GM19372 (cell line): ENCODE measurements at regions not wholly inside any gene's neighbourhood (a gene's known extent, or its start where the extent isn't known, plus 50 kb on each side); places are given as distances from the start of the nearest gene placed in this dataset.

ENCODE experiments used
- ATAC-seq: cut with Tn5 transposase; IDR thresholded peaks from one replicate; pipeline ENCODE4 v1.9.1; 2021; ENCODE audit warnings: mild to moderate bottlenecking, low read depth, moderate library complexity; ENCODE audit not compliant: unreplicated experiment

- no peak for ATAC-seq
These were observed 70.0 kb upstream of the KLF4 start for GRCh38 chr9:107559494-107560086.

GRCh38 chr9:107557236-107557990, 67.8 kb upstream of the KLF4 start:
- no peak for ATAC-seq

- no peak for ATAC-seq
These were observed 65.1 kb upstream of the KLF4 start for GRCh38 chr9:107554636-107555035.

- ATAC-seq = no peak
These were observed 59.0 kb upstream of the KLF4 start for GRCh38 chr9:107548298-107549142.

GRCh38 chr9:107547772-107548297, 58.3 kb upstream of the KLF4 start:
- ATAC-seq = no peak

GRCh38 chr9:107547303-107547702, 57.7 kb upstream of the KLF4 start:
- no peak for ATAC-seq

- ATAC-seq = no peak
These were observed 57.3 kb upstream of the KLF4 start for GRCh38 chr9:107546859-107547258.

GRCh38 chr9:107545036-107545435, 55.5 kb upstream of the KLF4 start:
- ATAC-seq = no peak

- ATAC-seq = no peak
These were observed 53.0 kb upstream of the KLF4 start for GRCh38 chr9:107542411-107543157.

- ATAC-seq = no peak
These were observed 52.0 kb upstream of the KLF4 start for GRCh38 chr9:107541523-107541922.

GRCh38 chr9:107540164-107540561, 50.6 kb upstream of the KLF4 start:
- no peak for ATAC-seq

GRCh38 chr9:107539427-107540163, 50.0 kb upstream of the KLF4 start:
- no peak for ATAC-seq
